K562 (cell line): ENCODE measurements at regions not wholly inside any gene's neighbourhood (a gene's known extent, or its start where the extent isn't known, plus 50 kb on each side); places are given as distances from the start of the nearest gene placed in this dataset.

Source experiments
- CSDE1 ChIP-seq, 2 experiments: fragments of 450-650 bp; IDR thresholded peaks; 2 replicates each; pipeline ENCODE4 v1.6.1; 2016; ENCODE audit warnings: mild to moderate bottlenecking in 1 of 2
- MAX ChIP-seq: sonication (generic); formaldehyde crosslinking; IDR thresholded peaks from 2 replicates; pipeline ENCODE4 v1.9.0; 2022; ENCODE audit warnings: mild to moderate bottlenecking, missing genetic modification reagents
- MTF1 ChIP-seq: fragments of 250-450 bp; sonication (Bioruptor Pico); IDR thresholded peaks from 2 replicates; pipeline ENCODE4 v1.9.0; 2021; ENCODE audit warnings: moderate library complexity, mild to moderate bottlenecking, inconsistent platforms, borderline replicate concordance
- POLR2A ChIP-seq: fragments of 450-650 bp; conservative IDR thresholded peaks from 2 replicates; pipeline ENCODE4 v1.6.1; 2016
- POLR3A ChIP-seq: IDR thresholded peaks from 2 replicates; pipeline ENCODE4 v1.6.1; 2011; ENCODE audit warnings: borderline replicate concordance, mild to moderate bottlenecking, moderate library complexity; ENCODE audit not compliant: insufficient read length, insufficient read depth; ENCODE audit errors: extremely low read depth
- TF ChIP-seq, protein P1 (sequence below): sonication (generic); formaldehyde crosslinking; IDR thresholded peaks from 2 replicates; pipeline ENCODE4 v1.8.0; 2023; ENCODE audit warnings: mild to moderate bottlenecking, missing genetic modification reagents

DNA sequence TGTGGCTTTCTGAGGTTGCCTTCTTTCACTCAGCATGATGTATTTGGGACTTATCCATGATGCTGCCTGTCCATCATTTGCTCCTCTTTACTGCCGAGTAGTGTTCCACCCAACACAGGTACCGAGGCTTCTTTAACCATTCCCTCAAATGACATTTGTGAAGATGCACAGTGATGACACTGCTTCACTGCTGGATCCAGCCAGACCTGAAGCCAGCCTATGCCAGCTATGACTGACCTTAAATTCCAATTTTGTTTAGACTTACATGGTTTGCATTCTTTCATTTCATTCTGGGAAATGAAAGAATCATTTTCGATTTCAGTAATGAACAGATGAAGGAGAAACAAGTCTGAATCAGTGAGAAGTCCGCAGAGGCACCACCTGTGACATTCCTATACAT is 271.0 kb downstream of the AACS start:
- TF ChIP-seq, protein P1, sequence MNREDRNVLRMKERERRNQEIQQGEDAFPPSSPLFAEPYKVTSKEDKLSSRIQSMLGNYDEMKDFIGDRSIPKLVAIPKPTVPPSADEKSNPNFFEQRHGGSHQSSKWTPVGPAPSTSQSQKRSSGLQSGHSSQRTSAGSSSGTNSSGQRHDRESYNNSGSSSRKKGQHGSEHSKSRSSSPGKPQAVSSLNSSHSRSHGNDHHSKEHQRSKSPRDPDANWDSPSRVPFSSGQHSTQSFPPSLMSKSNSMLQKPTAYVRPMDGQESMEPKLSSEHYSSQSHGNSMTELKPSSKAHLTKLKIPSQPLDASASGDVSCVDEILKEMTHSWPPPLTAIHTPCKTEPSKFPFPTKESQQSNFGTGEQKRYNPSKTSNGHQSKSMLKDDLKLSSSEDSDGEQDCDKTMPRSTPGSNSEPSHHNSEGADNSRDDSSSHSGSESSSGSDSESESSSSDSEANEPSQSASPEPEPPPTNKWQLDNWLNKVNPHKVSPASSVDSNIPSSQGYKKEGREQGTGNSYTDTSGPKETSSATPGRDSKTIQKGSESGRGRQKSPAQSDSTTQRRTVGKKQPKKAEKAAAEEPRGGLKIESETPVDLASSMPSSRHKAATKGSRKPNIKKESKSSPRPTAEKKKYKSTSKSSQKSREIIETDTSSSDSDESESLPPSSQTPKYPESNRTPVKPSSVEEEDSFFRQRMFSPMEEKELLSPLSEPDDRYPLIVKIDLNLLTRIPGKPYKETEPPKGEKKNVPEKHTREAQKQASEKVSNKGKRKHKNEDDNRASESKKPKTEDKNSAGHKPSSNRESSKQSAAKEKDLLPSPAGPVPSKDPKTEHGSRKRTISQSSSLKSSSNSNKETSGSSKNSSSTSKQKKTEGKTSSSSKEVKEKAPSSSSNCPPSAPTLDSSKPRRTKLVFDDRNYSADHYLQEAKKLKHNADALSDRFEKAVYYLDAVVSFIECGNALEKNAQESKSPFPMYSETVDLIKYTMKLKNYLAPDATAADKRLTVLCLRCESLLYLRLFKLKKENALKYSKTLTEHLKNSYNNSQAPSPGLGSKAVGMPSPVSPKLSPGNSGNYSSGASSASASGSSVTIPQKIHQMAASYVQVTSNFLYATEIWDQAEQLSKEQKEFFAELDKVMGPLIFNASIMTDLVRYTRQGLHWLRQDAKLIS (CRISPR knock-in tag), result no peak
- no peak for TF ChIP-seq POLR2A
- TF ChIP-seq MTF1 (CRISPR knock-in tag), result no peak
- no peak for TF ChIP-seq POLR3A
- TF ChIP-seq MAX (CRISPR knock-in tag), result no peak
- no peak for TF ChIP-seq CSDE1 (IDR thresholded peaks at IDR 0.05)
